BLaER1 treated with 17β-estradiol and CSF1 and Interleukin-3, amounts not matched to agents 10 nM and 100 nM (cell line): ENCODE measurements at regions not wholly inside any gene's neighbourhood (a gene's known extent, or its start where the extent isn't known, plus 50 kb on each side); places are given as distances from the start of the nearest gene placed in this dataset.
"Not testable (repeated sequence)": the region's sequence is repeated elsewhere in the genome, so short reads cannot be mapped to it uniquely, and the experiment has no call there.

Source experiments
- H3K27ac ChIP-seq, 11 experiments: shearing (Covaris generic); formaldehyde crosslinking; 2 replicates each; pipeline ENCODE4 v1.8.1; 2022
- H3K27me3 ChIP-seq, 11 experiments: shearing (Covaris generic); formaldehyde crosslinking; 2 replicates each; pipeline ENCODE4 v1.8.1; 2022
- H3K36me3 ChIP-seq, 11 experiments: shearing (Covaris generic); formaldehyde crosslinking; 2 replicates each; pipeline ENCODE4 v1.8.1; 2022
- H3K4me1 ChIP-seq, 10 experiments: shearing (Covaris generic); formaldehyde crosslinking; 2 replicates each; pipeline ENCODE4 v1.8.1; 2022
- H3K4me2 ChIP-seq, 11 experiments: shearing (Covaris generic); formaldehyde crosslinking; 2 replicates each; pipeline ENCODE4 v1.8.1; 2022
- H3K4me3 ChIP-seq, 10 experiments: shearing (Covaris generic); formaldehyde crosslinking; 2 replicates each; pipeline ENCODE4 v1.8.1; 2022
- H3K9ac ChIP-seq, 11 experiments: shearing (Covaris generic); formaldehyde crosslinking; 2 replicates each; pipeline ENCODE4 v1.8.1; 2022
- H3K9me3 ChIP-seq, 11 experiments: shearing (Covaris generic); formaldehyde crosslinking; replicated peaks in 1 of 11; 2 replicates each; pipeline ENCODE4 v1.8.1; 2022
- H4K20me1 ChIP-seq, 11 experiments: shearing (Covaris generic); formaldehyde crosslinking; 2 replicates each; pipeline ENCODE4 v1.8.1; 2022
- Cebpa-rat ChIP-seq, 11 experiments: shearing (Covaris generic); IDR thresholded peaks; 2 replicates each; pipeline ENCODE4 v1.8.1; 2022

GRCh38 chr5:98535901-98536300 lies 237.6 kb upstream of the RGMB start:
- no peak for TF ChIP-seq Cebpa-rat (IDR thresholded peaks at IDR 0.05)
- Histone ChIP-seq H3K4me3 (no peak overlapping the region), H3K27ac (no peak overlapping the region), H3K4me2 (no peak overlapping the region), H4K20me1 (no peaks in the 10 kb centered on the region), H3K9ac (no peak overlapping the region), H3K27me3 (no peaks in the 10 kb centered on the region), H3K36me3 (no peaks in the 10 kb centered on the region), H3K4me1 (no peaks in the 10 kb centered on the region), H3K9me3 (peaks cover 8 to 17% (median 10%) of the 10 kb centered on the region in 11 experiments)

DNA sequence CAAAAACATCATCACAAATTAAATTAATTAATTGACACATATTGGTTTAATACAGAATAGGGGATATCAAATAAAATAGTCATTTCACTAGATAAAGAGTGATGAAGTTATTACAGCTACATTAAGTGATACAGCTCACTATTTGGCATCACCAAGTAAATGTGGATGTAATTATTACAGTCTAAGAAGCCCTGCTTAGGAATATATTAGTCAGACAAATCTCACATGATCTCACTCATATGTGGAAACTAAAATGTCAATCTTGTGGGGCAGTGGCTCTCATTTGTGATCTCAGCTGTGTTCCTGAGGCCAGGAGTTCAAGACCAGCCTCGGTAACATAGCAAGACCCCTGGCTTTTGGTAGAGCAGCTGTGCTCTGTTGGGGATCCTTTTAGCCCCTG lies 233.4 kb upstream of the RGMB start:
- Histone ChIP-seq H3K4me2 (no peak overlapping the region), H3K9me3 (peaks cover 33 to 41% (median 35%) of the 10 kb centered on the region in 11 experiments), H3K27ac (no peak overlapping the region), H3K27me3 (no peaks in the 10 kb centered on the region), H4K20me1 (no peaks in the 10 kb centered on the region), H3K9ac (no peak overlapping the region), H3K4me3 (no peak overlapping the region), H3K4me1 (no peaks in the 10 kb centered on the region), H3K36me3 (0 out of 22 replicates have a peak, but pooled peaks cover 0 to 5% (median 0%) of the 10 kb centered on the region in 11 experiments)
- TF ChIP-seq Cebpa-rat (IDR thresholded peaks at IDR 0.05) = no peak

GRCh38 chr5:98541641-98542040 lies 231.8 kb upstream of the RGMB start:
- Histone ChIP-seq H3K4me3 (no peak overlapping the region), H3K27me3 (no peaks in the 10 kb centered on the region), H3K4me2 (no peak overlapping the region), H3K9ac (no peak overlapping the region), H3K36me3 (0 out of 22 replicates have a peak, but pooled peaks cover 0 to 5% (median 0%) of the 10 kb centered on the region in 11 experiments), H4K20me1 (no peaks in the 10 kb centered on the region), H3K9me3 (peaks cover 33 to 41% (median 35%) of the 10 kb centered on the region in 11 experiments), H3K4me1 (no peaks in the 10 kb centered on the region), H3K27ac (no peak overlapping the region)
- no peak for TF ChIP-seq Cebpa-rat (IDR thresholded peaks at IDR 0.05)

DNA sequence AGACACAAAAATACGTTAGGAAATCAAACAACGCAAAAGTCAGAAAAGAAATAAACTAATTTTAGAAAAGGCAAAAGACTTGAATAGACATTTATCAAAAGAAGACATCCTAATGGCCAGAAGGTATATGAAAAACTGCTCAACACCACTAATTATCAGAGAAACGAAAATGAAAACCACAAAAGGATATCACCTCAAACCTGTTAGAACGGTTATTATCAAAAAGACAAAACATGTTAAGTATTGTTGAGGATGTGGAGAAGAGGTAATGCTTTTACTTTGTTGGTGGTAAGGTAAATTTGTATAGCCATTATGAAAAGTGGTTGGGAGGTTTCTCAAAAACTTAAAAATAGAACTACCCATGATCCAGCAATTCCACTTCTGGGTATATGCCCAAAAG lies 230.0 kb upstream of the RGMB start:
- H3K4me1 ChIP-seq = no peaks in the 10 kb centered on the region

DNA sequence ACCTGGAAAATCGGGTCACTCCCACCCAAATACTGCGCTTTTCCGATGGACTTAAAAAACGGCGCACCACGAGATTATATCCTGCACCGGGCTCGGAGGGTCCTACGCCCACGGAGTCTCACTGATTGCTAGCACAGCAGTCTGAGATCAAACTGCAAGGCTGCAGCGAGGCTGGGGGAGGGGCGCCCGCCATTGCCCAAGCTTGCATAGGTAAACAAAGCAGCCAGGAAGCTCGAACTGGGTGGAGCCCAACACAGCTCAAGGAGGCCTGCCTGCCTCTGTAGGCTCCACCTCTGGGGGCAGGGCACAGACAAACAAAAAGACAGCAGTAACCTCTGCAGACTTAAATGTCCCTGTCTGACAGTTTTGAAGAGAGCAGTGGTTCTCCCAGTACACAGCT lies 226.5 kb upstream of the RGMB start:
- H4K20me1 ChIP-seq, H3K4me3 ChIP-seq, H3K4me2 ChIP-seq, H3K36me3 ChIP-seq, H3K27me3 ChIP-seq, H3K27ac ChIP-seq, H3K9ac ChIP-seq, H3K4me1 ChIP-seq: not testable (repeated sequence)
- peaks cover 12 to 19% (median 15%) of the 10 kb centered on the region in 11 experiments for H3K9me3 ChIP-seq

More for the DNA sequence above, 230.0 kb upstream of the RGMB start:
- TF ChIP-seq Cebpa-rat (IDR thresholded peaks at IDR 0.05) = no peak
- no peak overlapping the region for H3K4me3 ChIP-seq
- no peak overlapping the region for H3K27ac ChIP-seq
- H3K9me3 ChIP-seq = peaks cover 33 to 41% (median 35%) of the 10 kb centered on the region in 11 experiments
- 0 out of 22 replicates have a peak, but pooled peaks cover 0 to 5% (median 0%) of the 10 kb centered on the region in 11 experiments for H3K36me3 ChIP-seq
- no peak overlapping the region for H3K4me2 ChIP-seq
- H3K9ac ChIP-seq = no peak overlapping the region
- no peaks in the 10 kb centered on the region for H4K20me1 ChIP-seq
- H3K27me3 ChIP-seq = no peaks in the 10 kb centered on the region

DNA sequence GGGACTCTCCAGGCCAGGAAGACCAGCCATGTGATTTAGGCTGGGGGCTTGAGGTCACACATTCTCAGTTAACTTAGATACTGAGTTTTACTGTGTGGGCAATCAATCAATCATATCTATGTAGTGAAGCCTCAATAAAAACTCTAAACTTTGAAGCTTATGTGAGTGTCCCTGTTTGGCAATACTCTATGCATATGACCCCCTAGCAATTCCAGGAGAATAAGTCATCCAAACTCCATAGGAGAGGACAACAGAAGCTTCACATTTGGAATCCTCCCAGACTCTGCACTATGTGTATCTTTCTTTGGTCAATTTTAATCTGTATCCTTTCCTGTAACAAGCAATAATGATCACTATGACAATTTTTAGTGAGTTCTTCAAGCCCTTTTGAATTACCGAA lies 216.8 kb upstream of the RGMB start:
- Histone ChIP-seq H3K9ac (no peak overlapping the region), H3K27ac (no peak overlapping the region), H3K9me3 (peaks cover 0 to 7% (median 0%) of the 10 kb centered on the region in 11 experiments; a peak in 2 of 22 replicates), H3K27me3 (no peaks in the 10 kb centered on the region), H3K4me3 (no peak overlapping the region), H4K20me1 (no peaks in the 10 kb centered on the region), H3K4me2 (no peak overlapping the region), H3K36me3 (no peaks in the 10 kb centered on the region), H3K4me1 (no peaks in the 10 kb centered on the region)
- no peak for TF ChIP-seq Cebpa-rat (IDR thresholded peaks at IDR 0.05)

DNA sequence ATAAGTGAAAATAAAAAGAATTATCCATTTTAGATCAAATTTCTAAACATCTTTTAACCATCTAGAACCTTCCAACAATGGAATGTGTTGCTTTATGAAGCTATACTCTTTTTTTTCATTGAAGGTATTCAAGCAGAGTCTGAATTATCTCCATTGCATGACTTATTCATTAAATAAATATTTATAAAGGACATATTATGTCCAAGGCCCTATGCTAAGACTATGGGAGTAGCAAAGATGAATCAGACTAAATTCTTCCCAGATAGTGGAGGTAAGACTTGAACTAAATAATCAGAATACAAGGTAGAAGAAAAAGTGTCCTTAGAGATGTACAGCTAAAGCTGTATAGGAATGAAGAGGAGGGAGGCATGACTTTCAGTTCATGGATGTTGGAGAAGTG lies 215.5 kb upstream of the RGMB start:
- H3K27ac ChIP-seq = no peak overlapping the region
- no peak overlapping the region for H3K4me3 ChIP-seq
- H3K4me1 ChIP-seq = no peaks in the 10 kb centered on the region
- H3K9ac ChIP-seq = no peak overlapping the region
- H3K9me3 ChIP-seq = peaks cover 0 to 7% (median 0%) of the 10 kb centered on the region in 11 experiments; a peak in 2 of 22 replicates
- no peaks in the 10 kb centered on the region for H3K36me3 ChIP-seq
- no peak overlapping the region for H3K4me2 ChIP-seq
- no peaks in the 10 kb centered on the region for H4K20me1 ChIP-seq
- H3K27me3 ChIP-seq = no peaks in the 10 kb centered on the region
- no peak for TF ChIP-seq Cebpa-rat (IDR thresholded peaks at IDR 0.05)

DNA sequence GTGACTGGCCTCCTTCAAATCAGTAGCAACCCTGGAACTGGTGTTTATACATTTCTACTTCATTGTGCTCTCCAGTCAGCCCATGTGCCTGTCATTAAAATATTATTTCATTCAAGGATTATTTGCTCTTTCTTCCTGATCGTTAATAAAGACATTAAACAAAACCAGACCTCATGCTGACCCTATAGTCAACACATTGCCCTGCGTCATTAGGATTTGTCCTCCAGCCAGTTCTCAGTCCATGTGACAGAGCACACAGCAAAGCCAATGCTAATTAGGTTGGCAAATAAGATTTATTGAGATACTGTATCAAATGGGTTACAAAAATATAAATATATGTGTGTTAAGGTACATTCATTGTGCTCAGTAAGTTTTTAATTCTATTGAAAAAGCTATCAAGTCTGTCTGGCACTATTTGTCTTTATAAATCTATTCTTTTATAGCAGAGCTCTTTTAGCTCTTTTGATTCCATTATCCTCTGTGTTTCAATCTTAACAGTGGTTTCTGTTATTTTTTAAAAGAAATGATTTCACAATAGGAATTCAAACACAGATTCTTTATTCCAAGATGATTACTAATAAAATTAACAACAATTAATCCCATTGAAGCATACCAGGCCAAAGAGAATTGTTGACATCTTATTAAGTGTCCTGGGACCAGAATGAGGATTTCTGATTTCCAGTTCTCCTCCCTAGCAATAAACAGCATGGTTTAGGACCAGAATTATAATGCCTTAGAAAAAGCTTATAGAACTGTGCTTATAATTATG lies 209.4 kb upstream of the RGMB start:
- no peak overlapping the region for H3K27ac ChIP-seq
- H3K9me3 ChIP-seq = peaks cover 0 to 7% (median 0%) of the 10 kb centered on the region in 11 experiments; a peak in 2 of 22 replicates
- no peaks in the 10 kb centered on the region for H3K4me1 ChIP-seq
- no peaks in the 10 kb centered on the region for H3K27me3 ChIP-seq
- H3K4me3 ChIP-seq = no peak overlapping the region
- no peak for TF ChIP-seq Cebpa-rat (IDR thresholded peaks at IDR 0.05)
- H4K20me1 ChIP-seq = no peaks in the 10 kb centered on the region
- H3K4me2 ChIP-seq = no peak overlapping the region
- no peak overlapping the region for H3K9ac ChIP-seq
- H3K36me3 ChIP-seq = no peaks in the 10 kb centered on the region

- peaks cover 0 to 7% (median 0%) of the 10 kb centered on the region in 11 experiments; a peak in 2 of 22 replicates for H3K9me3 ChIP-seq
- TF ChIP-seq Cebpa-rat (IDR thresholded peaks at IDR 0.05) = no peak
- no peak overlapping the region for H3K4me2 ChIP-seq
- no peaks in the 10 kb centered on the region for H3K4me1 ChIP-seq
- H3K9ac ChIP-seq = no peak overlapping the region
- no peaks in the 10 kb centered on the region for H4K20me1 ChIP-seq
- no peak overlapping the region for H3K27ac ChIP-seq
- H3K27me3 ChIP-seq = no peaks in the 10 kb centered on the region
- no peak overlapping the region for H3K4me3 ChIP-seq
- H3K36me3 ChIP-seq = no peaks in the 10 kb centered on the region
Observed at GRCh38 chr5:98564836-98565235, 208.6 kb upstream of the RGMB start.

- no peak overlapping the region for H3K9ac ChIP-seq
- H3K27me3 ChIP-seq = no peaks in the 10 kb centered on the region
- no peaks in the 10 kb centered on the region for H3K9me3 ChIP-seq
Observed at GRCh38 chr5:98568336-98568735, 205.1 kb upstream of the RGMB start.

More at GRCh38 chr5:98568336-98568735, 205.1 kb upstream of the RGMB start:
- Histone ChIP-seq H3K4me1 (no peaks in the 10 kb centered on the region), H3K4me2 (no peak overlapping the region), H3K4me3 (no peak overlapping the region), H3K27ac (no peak overlapping the region), H4K20me1 (no peaks in the 10 kb centered on the region), H3K36me3 (no peaks in the 10 kb centered on the region)
- no peak for TF ChIP-seq Cebpa-rat (IDR thresholded peaks at IDR 0.05)
